ENCODE measurements at regions not wholly inside any gene's neighbourhood (a gene's known extent, or its start where the extent isn't known, plus 50 kb on each side); places are given as distances from the start of the nearest gene placed in this dataset.
A peak's percentile ranks its signal among the peaks of the same experiment; 100 is the strongest.

GRCh38 chr10:129095680-129096064, 371.4 kb upstream of the MGMT start:
- Histone ChIP-seq H3K27me3 (ENCODE audit: control insufficient read depth, insufficient read depth, low read length) (no peaks in the 10 kb centered on the region), H3K4me3 (ENCODE audit: low read depth, low read length) (no peak overlapping the region), H3K27ac (ENCODE audit: low read depth, low read length) (no peak overlapping the region), H3K9me3 (ENCODE audit: control insufficient read depth, insufficient read depth, low read length) (peaks cover 33% of the 10 kb centered on the region)
- ChIA-PET CTCF (no interaction called here), POLR2A (no interaction called here)
- no peak for TF ChIP-seq CTCF (IDR thresholded peaks at IDR 0.05; ENCODE audit: low read depth, low read length)
- no peak for DNase-seq (ENCODE audit: low read depth, low spot score)

GRCh38 chr10:129096065-129096984, 370.7 kb upstream of the MGMT start:
- no peak overlapping the region for H3K4me3 ChIP-seq (ENCODE audit: low read depth, low read length)
- DNase-seq (ENCODE audit: low read depth, low spot score), result peak; percentile 6
- CTCF ChIA-PET, result no interaction called here
- no peak overlapping the region for H3K27ac ChIP-seq (ENCODE audit: low read depth, low read length)
- no peak for TF ChIP-seq CTCF (IDR thresholded peaks at IDR 0.05; ENCODE audit: low read depth, low read length)
- peaks cover 33% of the 10 kb centered on the region for H3K9me3 ChIP-seq (ENCODE audit: control insufficient read depth, insufficient read depth, low read length)
- POLR2A ChIA-PET, result no interaction called here
- no peaks in the 10 kb centered on the region for H3K27me3 ChIP-seq (ENCODE audit: control insufficient read depth, insufficient read depth, low read length)

- H3K27me3 ChIP-seq (ENCODE audit: control insufficient read depth, insufficient read depth, low read length), result no peaks in the 10 kb centered on the region
- TF ChIP-seq CTCF (IDR thresholded peaks at IDR 0.05; ENCODE audit: low read depth, low read length), result no peak
- DNase-seq (ENCODE audit: low read depth, low spot score), result no peak
- peaks cover 41% of the 10 kb centered on the region for H3K9me3 ChIP-seq (ENCODE audit: control insufficient read depth, insufficient read depth, low read length)
- no peak overlapping the region for H3K27ac ChIP-seq (ENCODE audit: low read depth, low read length)
- POLR2A ChIA-PET, result no interaction called here
- no peak overlapping the region for H3K4me3 ChIP-seq (ENCODE audit: low read depth, low read length)
- CTCF ChIA-PET, result interaction anchor here (0.6 kb wide), 1 partner anchor 122 kb away, joined by 3 read pairs; no protein-coding TSS in a partner anchor
Observed at GRCh38 chr10:129097776-129098330, 369.2 kb upstream of the MGMT start.

- H3K4me3 ChIP-seq (ENCODE audit: low read depth, low read length), result no peak overlapping the region
Observed at GRCh38 chr10:129098517-129098916, 368.5 kb upstream of the MGMT start.

More at GRCh38 chr10:129098517-129098916, 368.5 kb upstream of the MGMT start:
- DNase-seq (ENCODE audit: low read depth, low spot score), result no peak
- H3K9me3 ChIP-seq (ENCODE audit: control insufficient read depth, insufficient read depth, low read length), result peaks cover 46% of the 10 kb centered on the region
- no peak for TF ChIP-seq CTCF (IDR thresholded peaks at IDR 0.05; ENCODE audit: low read depth, low read length)
- ChIA-PET CTCF (no interaction called here), POLR2A (no interaction called here)
- no peaks in the 10 kb centered on the region for H3K27me3 ChIP-seq (ENCODE audit: control insufficient read depth, insufficient read depth, low read length)
- H3K27ac ChIP-seq (ENCODE audit: low read depth, low read length), result no peak overlapping the region
